ENCODE measurements at regions not wholly inside any gene's neighbourhood (a gene's known extent, or its start where the extent isn't known, plus 50 kb on each side); places are given as distances from the start of the nearest gene placed in this dataset.

- no peak overlapping the region for H3K9ac ChIP-seq (ENCODE audit: insufficient read depth, low read depth, low read length)
- WGBS (ENCODE audit: low lambda C conversion rate) = 79% methylated on average over 6 of the region's 6 CpGs
- no peak overlapping the region for H3K4me3 ChIP-seq (replicated peaks in 1 of 3; ENCODE audit: insufficient read depth in 1 of 3, low read depth in 2 of 3, low read length in 3 of 3)
- no peak overlapping the region for H2AFZ ChIP-seq (ENCODE audit: low read length)
- TF ChIP-seq MATR3 (CRISPR knock-in tag; IDR thresholded peaks at IDR 0.05) = no peak
- no peak for TF ChIP-seq MXI1 (IDR thresholded peaks at IDR 0.05; ENCODE audit: borderline replicate concordance, low read depth, low read length)
- TF ChIP-seq ZNF878 (CRISPR knock-in tag; IDR thresholded peaks at IDR 0.05) = no peak
- TF ChIP-seq MLLT10 (CRISPR knock-in tag; IDR thresholded peaks at IDR 0.05) = no peak
- TF ChIP-seq ISL2 (CRISPR knock-in tag; IDR thresholded peaks at IDR 0.05) = no peak
- TF ChIP-seq PAF1 (CRISPR knock-in tag; IDR thresholded peaks at IDR 0.05) = no peak
- no peak for TF ChIP-seq HNF4G (IDR thresholded peaks at IDR 0.05; ENCODE audit: borderline replicate concordance, low read depth, low read length)
- TF ChIP-seq HNF4G (CRISPR knock-in tag; IDR thresholded peaks at IDR 0.05; ENCODE audit: borderline replicate concordance, low read depth) = no peak
- TF ChIP-seq PCBP2 (optimal IDR thresholded peaks at IDR 0.05; ENCODE audit: low read depth, low read length, poor library complexity, severe bottlenecking) = no peak
- no peak for TF ChIP-seq MTA3 (CRISPR knock-in tag; IDR thresholded peaks at IDR 0.05)
- no peak for TF ChIP-seq KLF11 (CRISPR knock-in tag; IDR thresholded peaks at IDR 0.05)
- no peak for TF ChIP-seq MIER3 (CRISPR knock-in tag; IDR thresholded peaks at IDR 0.05; ENCODE audit: borderline replicate concordance)
- TF ChIP-seq NKX3-1 (CRISPR knock-in tag; IDR thresholded peaks at IDR 0.05) = no peak
- TF ChIP-seq YEATS4 (CRISPR knock-in tag; IDR thresholded peaks at IDR 0.05; ENCODE audit: borderline replicate concordance) = no peak
- TF ChIP-seq HCFC1 (IDR thresholded peaks at IDR 0.05; ENCODE audit: low read depth, low read length) = no peak
- no peak for TF ChIP-seq SMAD1 (CRISPR knock-in tag; IDR thresholded peaks at IDR 0.05; ENCODE audit: borderline replicate concordance, low read depth)
- no peaks in the 10 kb centered on the region for H3K79me2 ChIP-seq (ENCODE audit: insufficient read depth, low read length)
- H3K27ac ChIP-seq (ENCODE audit: extremely low read length, insufficient read depth, low read length) = no peak overlapping the region
- no peak for ATAC-seq
- no TSS peak for BruUV-seq (replicated peaks)
- CTCF ChIA-PET (ENCODE audit: low intra/inter-chr PET ratio, low total read pairs) = no interaction called here
- no peaks in the 10 kb centered on the region for H4K20me1 ChIP-seq (ENCODE audit: insufficient read depth, low read length)
- intact Hi-C loops (cut with micrococcal nuclease; ENCODE audit: unreplicated experiment) = no loop called here
- POLR2A ChIA-PET = no interaction called here
- no peak for FAIRE-seq
- no peaks in the 10 kb centered on the region for H3K9me3 ChIP-seq (ENCODE audit: low read length)
- no peak overlapping the region for H3K4me2 ChIP-seq (ENCODE audit: low read depth, low read length)
- in situ Hi-C loops (cut with HindIII; ENCODE audit: extremely low pct_ligation_motif_present, low pct_unique_long_range_greater_than_20kb) = no loop called here
- DNase-seq (ENCODE audit: low spot score) = no peak
- peaks cover 0 to 4% of the 10 kb centered on the region in 2 experiments; a peak in 2 of 5 replicates for H3K27me3 ChIP-seq (ENCODE audit: control insufficient read depth in 1 of 2, insufficient read depth in 2 of 2, low read length in 2 of 2)
- no peaks in the 10 kb centered on the region for H3K36me3 ChIP-seq (replicated peaks in 1 of 2; ENCODE audit: control insufficient read depth in 1 of 2, insufficient read depth in 2 of 2, low read length in 2 of 2)
- H3K4me1 ChIP-seq (ENCODE audit: insufficient read depth, low read length) = peaks cover 42% of the 10 kb centered on the region
Measured at GRCh38 chr18:8978394-8978793, 124.1 kb upstream of the NDUFV2 start.
